ENCODE measurements at regions not wholly inside any gene's neighbourhood (a gene's known extent, or its start where the extent isn't known, plus 50 kb on each side); places are given as distances from the start of the nearest gene placed in this dataset.

DNA sequence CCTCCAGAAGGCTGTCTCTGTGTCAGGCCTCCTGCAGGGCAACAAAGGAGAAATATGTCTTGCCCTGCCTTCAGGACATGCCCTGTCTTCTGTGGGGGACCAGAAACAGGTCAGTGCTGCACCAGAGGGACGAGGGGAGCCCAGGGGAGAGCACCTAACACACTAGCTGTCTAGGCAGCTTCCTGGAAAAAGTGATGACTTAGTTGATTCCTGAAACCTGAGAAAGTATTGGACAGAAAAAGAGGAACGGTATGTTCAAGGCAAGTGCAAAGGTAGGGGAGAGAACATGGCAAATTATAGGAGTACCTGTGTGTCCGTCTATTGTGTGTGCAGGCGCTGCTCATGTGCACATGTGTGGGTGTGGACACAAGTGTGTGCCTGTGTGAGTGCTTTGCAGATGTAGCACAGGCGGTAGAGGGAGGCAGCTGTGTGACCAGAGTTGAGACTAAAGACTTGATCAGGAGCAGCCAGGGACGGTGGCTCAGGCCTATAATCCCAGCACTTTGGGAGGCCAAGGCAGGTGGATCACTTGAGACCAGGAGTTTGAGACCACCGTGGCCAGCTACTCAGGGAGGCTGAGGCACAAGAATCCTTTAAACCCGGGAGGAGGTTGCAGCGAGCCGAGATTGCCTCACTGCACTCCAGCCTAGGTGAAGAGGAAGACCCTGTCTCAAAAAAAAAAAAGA is 119.5 kb downstream of the GYPC start:
- TF ChIP-seq, protein P1, sequence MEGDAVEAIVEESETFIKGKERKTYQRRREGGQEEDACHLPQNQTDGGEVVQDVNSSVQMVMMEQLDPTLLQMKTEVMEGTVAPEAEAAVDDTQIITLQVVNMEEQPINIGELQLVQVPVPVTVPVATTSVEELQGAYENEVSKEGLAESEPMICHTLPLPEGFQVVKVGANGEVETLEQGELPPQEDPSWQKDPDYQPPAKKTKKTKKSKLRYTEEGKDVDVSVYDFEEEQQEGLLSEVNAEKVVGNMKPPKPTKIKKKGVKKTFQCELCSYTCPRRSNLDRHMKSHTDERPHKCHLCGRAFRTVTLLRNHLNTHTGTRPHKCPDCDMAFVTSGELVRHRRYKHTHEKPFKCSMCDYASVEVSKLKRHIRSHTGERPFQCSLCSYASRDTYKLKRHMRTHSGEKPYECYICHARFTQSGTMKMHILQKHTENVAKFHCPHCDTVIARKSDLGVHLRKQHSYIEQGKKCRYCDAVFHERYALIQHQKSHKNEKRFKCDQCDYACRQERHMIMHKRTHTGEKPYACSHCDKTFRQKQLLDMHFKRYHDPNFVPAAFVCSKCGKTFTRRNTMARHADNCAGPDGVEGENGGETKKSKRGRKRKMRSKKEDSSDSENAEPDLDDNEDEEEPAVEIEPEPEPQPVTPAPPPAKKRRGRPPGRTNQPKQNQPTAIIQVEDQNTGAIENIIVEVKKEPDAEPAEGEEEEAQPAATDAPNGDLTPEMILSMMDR (conservative IDR thresholded peaks at IDR 0.05; ENCODE audit: low read length): no peak
- TF ChIP-seq EZH2phosphoT487 (IDR thresholded peaks at IDR 0.05; ENCODE audit: borderline replicate concordance, low read depth, low read length): no peak

Data from OCI-LY7 (cell line).